ENCODE measurements at regions not wholly inside any gene's neighbourhood (a gene's known extent, or its start where the extent isn't known, plus 50 kb on each side); places are given as distances from the start of the nearest gene placed in this dataset.

GRCh38 chr5:57394421-57395210, 88.0 kb downstream of the ACTBL2 start:
- ATAC-seq (no peak), DNase-seq (no peak)
- intact Hi-C loops (cut with DNase I): no loop called here
- Histone ChIP-seq H3K36me3 (replicated peaks in 1 of 2; ENCODE audit: insufficient read depth in 1 of 2, low read depth in 2 of 2) (no peaks in the 10 kb centered on the region), H3K4me3 (no peak overlapping the region), H3K9me3 (no peaks in the 10 kb centered on the region), H3K27ac (no peak overlapping the region), H3K4me1 (no peaks in the 10 kb centered on the region), H3K27me3 (no peaks in the 10 kb centered on the region)
- TF ChIP-seq, protein P1, sequence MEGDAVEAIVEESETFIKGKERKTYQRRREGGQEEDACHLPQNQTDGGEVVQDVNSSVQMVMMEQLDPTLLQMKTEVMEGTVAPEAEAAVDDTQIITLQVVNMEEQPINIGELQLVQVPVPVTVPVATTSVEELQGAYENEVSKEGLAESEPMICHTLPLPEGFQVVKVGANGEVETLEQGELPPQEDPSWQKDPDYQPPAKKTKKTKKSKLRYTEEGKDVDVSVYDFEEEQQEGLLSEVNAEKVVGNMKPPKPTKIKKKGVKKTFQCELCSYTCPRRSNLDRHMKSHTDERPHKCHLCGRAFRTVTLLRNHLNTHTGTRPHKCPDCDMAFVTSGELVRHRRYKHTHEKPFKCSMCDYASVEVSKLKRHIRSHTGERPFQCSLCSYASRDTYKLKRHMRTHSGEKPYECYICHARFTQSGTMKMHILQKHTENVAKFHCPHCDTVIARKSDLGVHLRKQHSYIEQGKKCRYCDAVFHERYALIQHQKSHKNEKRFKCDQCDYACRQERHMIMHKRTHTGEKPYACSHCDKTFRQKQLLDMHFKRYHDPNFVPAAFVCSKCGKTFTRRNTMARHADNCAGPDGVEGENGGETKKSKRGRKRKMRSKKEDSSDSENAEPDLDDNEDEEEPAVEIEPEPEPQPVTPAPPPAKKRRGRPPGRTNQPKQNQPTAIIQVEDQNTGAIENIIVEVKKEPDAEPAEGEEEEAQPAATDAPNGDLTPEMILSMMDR (IDR thresholded peaks at IDR 0.05): no peak
- no peak for TF ChIP-seq POLR2A (IDR thresholded peaks at IDR 0.05)
- WGBS, 2 donors: 83 to 87% methylated on average over 5 of the region's 5 CpGs

DNA sequence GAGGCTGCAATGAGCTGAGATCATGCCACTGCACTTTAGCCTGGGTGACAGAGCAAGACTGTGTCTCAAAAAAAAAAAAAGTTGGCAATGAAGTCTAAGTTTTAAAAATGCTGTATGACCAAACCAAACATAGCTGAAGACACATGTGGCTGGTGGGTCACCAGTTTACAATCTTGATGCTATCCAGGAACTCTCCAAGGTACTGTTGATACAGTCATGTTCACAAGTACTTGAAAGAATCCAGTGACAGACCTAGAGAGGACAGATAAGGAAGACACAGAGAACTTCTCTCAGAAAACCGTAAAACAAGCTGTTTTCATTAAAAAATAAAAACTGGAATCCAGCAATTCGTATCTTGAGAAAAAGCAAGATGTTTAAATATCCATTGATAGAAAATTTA, 95.7 kb downstream of the ACTBL2 start:
- 65 to 72% methylated on average over 2 of the region's 2 CpGs for WGBS, 2 donors
- intact Hi-C loops (cut with DNase I): no loop called here
- Histone ChIP-seq H3K4me3 (no peak overlapping the region), H3K9me3 (no peaks in the 10 kb centered on the region), H3K27ac (no peak overlapping the region), H3K36me3 (replicated peaks in 1 of 2; ENCODE audit: insufficient read depth in 1 of 2, low read depth in 2 of 2) (no peaks in the 10 kb centered on the region), H3K4me1 (no peaks in the 10 kb centered on the region), H3K27me3 (no peaks in the 10 kb centered on the region)
- no peak for TF ChIP-seq POLR2A (IDR thresholded peaks at IDR 0.05)
- TF ChIP-seq, protein P1 (IDR thresholded peaks at IDR 0.05): no peak
- ATAC-seq (no peak), DNase-seq (no peak)

GRCh38 chr5:57383093-57383861, 99.3 kb downstream of the ACTBL2 start:
- H3K27ac ChIP-seq: no peak overlapping the region
- no peak for ATAC-seq
- H3K36me3 ChIP-seq (replicated peaks in 1 of 2; ENCODE audit: insufficient read depth in 1 of 2, low read depth in 2 of 2): no peaks in the 10 kb centered on the region
- H3K27me3 ChIP-seq: no peaks in the 10 kb centered on the region
- no peak for TF ChIP-seq POLR2A (IDR thresholded peaks at IDR 0.05)
- TF ChIP-seq, protein P1 (IDR thresholded peaks at IDR 0.05): no peak
- H3K4me1 ChIP-seq: no peaks in the 10 kb centered on the region
- WGBS, 2 donors: 40 to 44% methylated on average over 9 of the region's 9 CpGs
- intact Hi-C loops (cut with DNase I): no loop called here
- no peak for DNase-seq
- H3K4me3 ChIP-seq: no peak overlapping the region
- H3K9me3 ChIP-seq: no peaks in the 10 kb centered on the region

DNA sequence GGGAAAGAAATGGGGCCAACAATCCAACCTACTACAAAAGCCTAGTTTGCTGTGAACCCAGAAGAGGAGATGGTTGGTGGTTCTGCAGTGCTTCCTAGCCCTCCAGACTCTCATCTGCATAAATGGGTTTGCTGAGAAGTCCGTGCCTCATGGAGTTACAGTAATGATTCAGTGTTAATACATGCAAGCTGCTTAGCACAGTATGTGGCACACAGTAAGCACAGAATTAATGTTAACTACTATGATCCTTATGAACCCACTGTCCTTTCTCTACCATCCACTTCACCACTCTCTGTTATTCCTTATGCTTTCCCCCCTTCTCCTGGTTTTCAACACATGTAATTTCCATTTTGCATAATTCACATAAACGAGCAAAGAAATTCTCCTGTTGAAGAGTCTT, 100.0 kb downstream of the ACTBL2 start:
- intact Hi-C loops (cut with DNase I): no loop called here
- Histone ChIP-seq H3K27me3 (no peaks in the 10 kb centered on the region), H3K36me3 (replicated peaks in 1 of 2; ENCODE audit: insufficient read depth in 1 of 2, low read depth in 2 of 2) (no peaks in the 10 kb centered on the region), H3K27ac (no peak overlapping the region), H3K4me3 (no peak overlapping the region), H3K9me3 (no peaks in the 10 kb centered on the region), H3K4me1 (no peaks in the 10 kb centered on the region)
- WGBS, 2 donors: 80 to 81% methylated on average over 2 of the region's 2 CpGs
- no peak for ATAC-seq
- DNase-seq: no peak
- TF ChIP-seq, protein P1 (IDR thresholded peaks at IDR 0.05): no peak
- TF ChIP-seq POLR2A (IDR thresholded peaks at IDR 0.05): no peak
